HG03575 (cell line): ENCODE measurements at regions not wholly inside any gene's neighbourhood (a gene's known extent, or its start where the extent isn't known, plus 50 kb on each side); places are given as distances from the start of the nearest gene placed in this dataset.

Experiments
- ATAC-seq: cut with Tn5 transposase; IDR thresholded peaks from one replicate; pipeline ENCODE4 v1.9.1; 2021; ENCODE audit not compliant: unreplicated experiment, insufficient number of reproducible peaks, low FRiP score; ENCODE audit errors: extremely low read depth

GRCh38 chr3:137061186-137061585, 103.4 kb downstream of the IL20RB start:
- ATAC-seq, result no peak

DNA sequence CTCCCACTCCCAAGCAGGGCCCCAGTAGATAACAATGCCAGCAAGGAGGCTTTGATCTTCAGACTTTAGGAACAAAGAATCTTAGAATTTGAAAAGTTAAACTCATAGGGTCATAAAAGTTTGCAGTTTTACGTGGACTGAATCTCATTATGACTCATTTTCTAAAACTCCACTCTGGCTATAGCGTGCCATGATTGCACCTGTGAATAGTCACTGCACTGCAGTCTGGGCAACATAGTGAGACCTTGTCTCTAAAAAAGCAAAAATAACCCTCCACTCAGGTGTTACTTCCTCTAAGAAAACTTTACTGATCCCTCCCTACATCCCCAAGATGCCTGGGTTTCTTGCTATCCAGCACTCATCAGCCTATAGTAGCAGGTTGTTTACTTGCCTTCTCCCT, 104.5 kb downstream of the IL20RB start:
- peak; percentile 90 for ATAC-seq

GRCh38 chr3:137065381-137065780, 107.6 kb downstream of the IL20RB start:
- no peak for ATAC-seq

DNA sequence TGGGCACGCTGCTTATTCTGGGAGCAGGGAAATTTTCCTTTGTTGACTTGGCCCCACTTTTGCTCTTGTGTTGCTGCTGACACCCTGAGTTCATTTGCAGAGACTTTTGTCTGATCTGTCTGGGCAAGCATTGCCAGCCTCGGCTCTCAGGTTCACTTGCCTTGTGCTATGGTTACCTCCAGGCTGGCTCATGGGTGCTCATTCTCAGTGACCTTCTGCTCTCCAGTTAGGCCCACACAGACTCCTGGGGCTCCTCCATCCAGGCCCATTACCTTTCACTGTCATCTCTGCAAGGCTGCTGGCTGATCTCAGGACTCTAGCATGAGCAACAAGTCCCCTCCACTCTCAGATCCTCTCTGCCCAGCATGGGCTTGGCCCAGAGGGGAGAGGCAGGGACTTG, 108.3 kb downstream of the IL20RB start:
- ATAC-seq, result no peak

DNA sequence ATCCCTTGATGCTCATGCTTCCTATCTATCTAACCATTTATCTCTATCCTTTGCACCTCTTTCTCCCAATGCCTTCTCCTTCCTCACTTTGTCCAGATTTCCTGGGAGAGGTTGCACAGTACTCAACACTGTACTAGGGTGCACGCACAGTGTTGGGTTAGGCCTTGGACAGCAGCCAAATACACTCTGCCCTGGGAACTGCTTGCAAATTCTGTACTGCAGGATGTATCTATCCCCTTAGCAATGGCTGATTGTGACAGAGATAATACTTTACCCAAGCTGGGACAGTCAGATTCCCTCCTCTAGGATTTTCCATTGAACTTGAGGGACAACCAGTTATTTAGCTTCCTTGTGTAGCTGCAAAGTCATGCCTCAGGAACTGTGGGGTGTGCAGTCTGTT, 113.3 kb downstream of the IL20RB start:
- ATAC-seq, result no peak

GRCh38 chr3:137075020-137075419, 117.2 kb downstream of the IL20RB start:
- no peak for ATAC-seq

- no peak for ATAC-seq
Observed at GRCh38 chr3:137078040-137078439, 120.3 kb downstream of the IL20RB start.

GRCh38 chr3:137079571-137079970, 121.8 kb downstream of the IL20RB start:
- no peak for ATAC-seq

- ATAC-seq, result no peak
Observed at GRCh38 chr3:137081711-137082110, 123.9 kb downstream of the IL20RB start.

DNA sequence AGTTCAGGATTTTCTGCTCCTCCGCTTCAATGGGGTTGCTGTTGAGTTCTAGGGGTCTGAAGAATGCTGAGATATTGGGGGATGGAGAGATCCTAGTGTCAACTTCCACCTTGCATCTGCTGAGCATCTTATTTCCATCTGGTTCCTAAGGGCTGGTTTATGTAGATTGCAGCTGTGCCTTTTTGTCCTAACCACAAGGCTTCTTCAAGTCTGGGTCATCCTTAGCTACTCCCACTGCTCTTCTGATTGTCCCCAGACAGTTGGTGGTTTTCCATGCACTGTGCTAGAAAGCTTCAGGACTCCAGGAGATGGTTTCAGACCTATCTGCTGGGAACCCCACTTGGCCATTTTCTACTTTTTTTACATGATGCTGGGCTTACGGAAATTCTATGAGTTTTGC, 125.0 kb downstream of the IL20RB start:
- ATAC-seq, result no peak

- no peak for ATAC-seq
Observed at GRCh38 chr3:137083332-137083731, 125.5 kb downstream of the IL20RB start.

GRCh38 chr3:137084586-137084985, 126.8 kb downstream of the IL20RB start:
- no peak for ATAC-seq

- ATAC-seq, result no peak
Observed at GRCh38 chr3:137097386-137097785, 139.6 kb downstream of the IL20RB start.

- no peak for ATAC-seq
Observed at GRCh38 chr3:137097852-137098251, 140.1 kb downstream of the IL20RB start.

DNA sequence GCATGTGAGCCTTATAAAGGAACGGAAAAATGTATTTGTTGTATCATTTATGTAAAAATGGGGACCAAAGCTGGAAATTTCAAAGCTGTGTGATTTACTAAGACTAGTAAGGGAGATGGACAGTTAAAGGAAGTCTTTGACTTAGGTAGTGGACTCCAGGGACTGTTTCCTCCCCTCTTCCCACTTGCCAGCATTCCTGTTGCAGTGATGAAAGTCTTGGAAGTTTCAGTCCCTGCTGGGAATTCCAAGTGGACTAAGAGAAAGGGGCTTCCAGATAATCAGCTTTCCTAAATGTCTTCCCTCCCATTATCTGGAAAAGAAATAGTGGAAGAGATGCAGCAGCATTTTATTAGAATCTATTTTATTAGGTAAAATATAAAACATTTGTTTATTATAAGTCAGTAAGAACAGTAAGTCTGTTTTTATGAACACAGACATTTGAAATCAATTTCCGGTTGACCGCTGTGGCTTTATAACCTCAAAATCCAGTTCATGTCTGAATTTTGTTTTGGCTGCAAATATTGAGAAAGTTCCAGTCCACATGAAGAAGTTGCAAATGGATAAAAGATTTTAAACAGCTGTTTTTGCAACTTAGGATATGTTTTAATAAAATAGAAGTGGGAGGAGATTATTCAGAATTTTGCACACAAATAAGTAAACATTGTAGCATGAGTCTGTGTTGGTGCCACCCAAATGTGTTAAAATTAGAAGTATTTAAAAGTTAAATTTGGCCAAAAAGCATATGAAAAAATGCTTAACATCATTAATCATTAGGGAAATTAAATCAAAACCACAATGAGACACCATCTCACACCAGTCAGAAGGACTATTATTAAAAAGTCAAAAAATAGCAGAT, 141.8 kb downstream of the IL20RB start:
- no peak for ATAC-seq

DNA sequence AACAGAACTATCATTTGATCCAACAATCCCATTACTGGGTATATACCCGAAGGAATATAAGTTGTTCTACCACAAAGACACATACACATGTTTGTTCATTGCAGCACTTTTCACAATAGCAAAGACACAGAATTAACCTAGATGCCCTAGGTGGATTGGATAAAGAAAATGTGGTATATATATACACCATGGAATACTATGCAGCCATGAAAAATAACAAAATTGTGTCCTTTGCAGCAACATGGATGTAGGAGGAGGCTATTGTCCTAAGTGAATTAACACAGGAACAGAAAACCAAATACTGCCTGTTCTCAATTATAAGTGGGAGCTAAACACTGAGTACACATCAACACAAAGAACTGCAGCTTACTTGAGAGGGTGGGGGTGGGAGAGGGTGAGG, 142.5 kb downstream of the IL20RB start:
- no peak for ATAC-seq

- no peak for ATAC-seq
Observed at GRCh38 chr3:137103739-137104138, 146.0 kb downstream of the IL20RB start.

GRCh38 chr3:137105277-137105977, 147.6 kb downstream of the IL20RB start:
- ATAC-seq, result no peak

DNA sequence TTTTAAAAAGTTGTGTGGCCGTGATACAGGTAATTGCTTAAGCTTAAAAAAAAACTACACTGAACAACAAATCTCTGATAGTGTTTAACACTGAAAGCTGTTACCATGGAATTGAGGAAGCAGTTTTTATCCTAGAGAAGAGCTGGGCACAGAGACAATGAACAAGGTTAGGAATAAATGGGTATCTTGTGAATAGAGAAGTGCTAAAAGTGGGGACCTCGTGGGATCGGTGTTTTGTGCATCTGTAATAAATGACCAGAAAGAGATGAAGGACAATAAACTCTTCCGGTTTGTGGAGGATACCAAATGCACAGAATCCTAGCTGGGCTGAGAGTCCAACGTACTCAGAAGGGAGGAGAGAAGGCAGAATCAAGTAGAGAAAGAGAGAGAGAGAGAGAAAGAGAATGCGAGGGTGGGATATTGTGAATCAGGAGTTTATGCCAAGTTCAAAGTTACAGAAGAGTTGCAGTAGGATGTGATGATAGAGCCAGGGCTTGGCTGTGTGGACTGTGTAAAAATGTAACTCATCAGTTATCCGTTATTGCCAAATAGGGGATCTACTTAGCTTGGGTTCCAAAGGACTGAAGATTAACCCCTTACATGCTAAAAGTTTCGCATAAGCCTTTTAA, 148.9 kb downstream of the IL20RB start:
- ATAC-seq, result no peak
